ENCODE measurements at regions not wholly inside any gene's neighbourhood (a gene's known extent, or its start where the extent isn't known, plus 50 kb on each side); places are given as distances from the start of the nearest gene placed in this dataset.

GRCh38 chr6:99186417-99186816 lies 163.1 kb downstream of the FAXC start:
- Histone ChIP-seq H3K4me2 (ENCODE audit: low read length) (no peak overlapping the region), H3K27ac (ENCODE audit: low read depth, low read length) (no peak overlapping the region), H3K9me2 (replicated peaks; ENCODE audit: control insufficient read depth, low read length) (no peaks in the 10 kb centered on the region), H3K9me3 (ENCODE audit: control insufficient read depth, insufficient read depth, low read length) (no peaks in the 10 kb centered on the region), H4K20me1 (ENCODE audit: control insufficient read depth, insufficient read depth, low read depth, low read length) (no peaks in the 10 kb centered on the region), H3K36me3 (ENCODE audit: control insufficient read depth, low read length) (no peaks in the 10 kb centered on the region), H3K27me3 (ENCODE audit: control insufficient read depth, low read length) (no peaks in the 10 kb centered on the region), H3K4me3 (ENCODE audit: low read length) (no peak overlapping the region), H3K79me2 (ENCODE audit: control insufficient read depth, low read length) (no peaks in the 10 kb centered on the region), H3K4me1 (ENCODE audit: control insufficient read depth, low read length) (no peaks in the 10 kb centered on the region), H3F3A (ENCODE audit: control insufficient read depth, insufficient read depth) (no peaks in the 10 kb centered on the region)
- TF ChIP-seq CTCF (IDR thresholded peaks at IDR 0.05; ENCODE audit: low read depth, low read length, poor library complexity, severe bottlenecking) (no peak), EZH2phosphoT487 (IDR thresholded peaks at IDR 0.05; ENCODE audit: borderline replicate concordance, low read length) (no peak)

- H3F3A ChIP-seq (ENCODE audit: control insufficient read depth, insufficient read depth) = no peaks in the 10 kb centered on the region
- H3K27me3 ChIP-seq (ENCODE audit: control insufficient read depth, low read length) = no peaks in the 10 kb centered on the region
- no peaks in the 10 kb centered on the region for H3K79me2 ChIP-seq (ENCODE audit: control insufficient read depth, low read length)
- TF ChIP-seq CTCF (IDR thresholded peaks at IDR 0.05; ENCODE audit: low read depth, low read length, poor library complexity, severe bottlenecking) (no peak), EZH2phosphoT487 (IDR thresholded peaks at IDR 0.05; ENCODE audit: borderline replicate concordance, low read length) (no peak)
- H4K20me1 ChIP-seq (ENCODE audit: control insufficient read depth, insufficient read depth, low read depth, low read length) = no peaks in the 10 kb centered on the region
- H3K9me3 ChIP-seq (ENCODE audit: control insufficient read depth, insufficient read depth, low read length) = no peaks in the 10 kb centered on the region
- H3K36me3 ChIP-seq (ENCODE audit: control insufficient read depth, low read length) = no peaks in the 10 kb centered on the region
- no peak overlapping the region for H3K4me2 ChIP-seq (ENCODE audit: low read length)
- no peak overlapping the region for H3K27ac ChIP-seq (ENCODE audit: low read depth, low read length)
- H3K4me3 ChIP-seq (ENCODE audit: low read length) = no peak overlapping the region
- H3K9me2 ChIP-seq (replicated peaks; ENCODE audit: control insufficient read depth, low read length) = no peaks in the 10 kb centered on the region
- no peaks in the 10 kb centered on the region for H3K4me1 ChIP-seq (ENCODE audit: control insufficient read depth, low read length)
Measured at GRCh38 chr6:99185525-99185924, 163.9 kb downstream of the FAXC start.

- H3K79me2 ChIP-seq (ENCODE audit: control insufficient read depth, low read length) = no peaks in the 10 kb centered on the region
- H3K36me3 ChIP-seq (ENCODE audit: control insufficient read depth, low read length) = no peaks in the 10 kb centered on the region
- H4K20me1 ChIP-seq (ENCODE audit: control insufficient read depth, insufficient read depth, low read depth, low read length) = no peaks in the 10 kb centered on the region
- no peak for TF ChIP-seq EZH2phosphoT487 (IDR thresholded peaks at IDR 0.05; ENCODE audit: borderline replicate concordance, low read length)
- no peak for TF ChIP-seq CTCF (IDR thresholded peaks at IDR 0.05; ENCODE audit: low read depth, low read length, poor library complexity, severe bottlenecking)
- no peaks in the 10 kb centered on the region for H3F3A ChIP-seq (ENCODE audit: control insufficient read depth, insufficient read depth)
- no peaks in the 10 kb centered on the region for H3K4me1 ChIP-seq (ENCODE audit: control insufficient read depth, low read length)
- no peak overlapping the region for H3K27ac ChIP-seq (ENCODE audit: low read depth, low read length)
- peaks cover 5% of the 10 kb centered on the region for H3K9me3 ChIP-seq (ENCODE audit: control insufficient read depth, insufficient read depth, low read length)
- H3K9me2 ChIP-seq (replicated peaks; ENCODE audit: control insufficient read depth, low read length) = no peaks in the 10 kb centered on the region
- H3K4me3 ChIP-seq (ENCODE audit: low read length) = no peak overlapping the region
- no peaks in the 10 kb centered on the region for H3K27me3 ChIP-seq (ENCODE audit: control insufficient read depth, low read length)
- H3K4me2 ChIP-seq (ENCODE audit: low read length) = no peak overlapping the region
Measured at GRCh38 chr6:99184696-99185095, 164.8 kb downstream of the FAXC start.

GRCh38 chr6:99183066-99183465 lies 166.4 kb downstream of the FAXC start:
- no peaks in the 10 kb centered on the region for H3K27me3 ChIP-seq (ENCODE audit: control insufficient read depth, low read length)

More at GRCh38 chr6:99183066-99183465, 166.4 kb downstream of the FAXC start:
- no peak overlapping the region for H3K27ac ChIP-seq (ENCODE audit: low read depth, low read length)
- H3F3A ChIP-seq (ENCODE audit: control insufficient read depth, insufficient read depth) = no peaks in the 10 kb centered on the region
- H4K20me1 ChIP-seq (ENCODE audit: control insufficient read depth, insufficient read depth, low read depth, low read length) = no peaks in the 10 kb centered on the region
- H3K4me2 ChIP-seq (ENCODE audit: low read length) = no peak overlapping the region
- peaks cover 5% of the 10 kb centered on the region for H3K9me3 ChIP-seq (ENCODE audit: control insufficient read depth, insufficient read depth, low read length)
- TF ChIP-seq CTCF (IDR thresholded peaks at IDR 0.05; ENCODE audit: low read depth, low read length, poor library complexity, severe bottlenecking) = no peak
- no peak overlapping the region for H3K4me3 ChIP-seq (ENCODE audit: low read length)
- no peaks in the 10 kb centered on the region for H3K36me3 ChIP-seq (ENCODE audit: control insufficient read depth, low read length)
- no peaks in the 10 kb centered on the region for H3K4me1 ChIP-seq (ENCODE audit: control insufficient read depth, low read length)
- H3K79me2 ChIP-seq (ENCODE audit: control insufficient read depth, low read length) = no peaks in the 10 kb centered on the region
- no peaks in the 10 kb centered on the region for H3K9me2 ChIP-seq (replicated peaks; ENCODE audit: control insufficient read depth, low read length)
